ENCODE measurements at regions not wholly inside any gene's neighbourhood (a gene's known extent, or its start where the extent isn't known, plus 50 kb on each side); places are given as distances from the start of the nearest gene placed in this dataset.

GRCh38 chr10:29925771-29926692, 133.4 kb downstream of the JCAD start:
- DNase-seq (ENCODE audit: low read depth in 2 of 2) = no peak

DNA sequence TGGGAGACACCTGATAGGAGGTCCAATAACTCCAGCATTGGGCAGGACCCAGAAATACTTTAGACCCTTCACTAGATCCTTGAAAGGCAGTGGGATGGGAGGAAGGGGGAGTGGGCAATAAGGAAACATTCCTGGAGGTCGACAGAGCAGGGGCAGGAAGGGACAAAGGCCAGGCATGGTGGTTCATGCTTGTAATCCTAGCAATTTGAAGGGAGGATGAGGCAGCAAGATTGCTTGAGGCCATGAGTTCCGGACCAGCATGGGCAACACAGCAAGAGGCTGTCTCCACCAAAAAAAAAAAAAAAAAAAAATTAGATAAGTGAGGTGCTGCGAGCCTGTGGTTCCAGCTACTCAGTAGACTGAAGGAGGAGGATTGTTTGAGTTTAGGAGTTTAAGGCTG, 134.9 kb downstream of the JCAD start:
- no peak for DNase-seq (ENCODE audit: low read depth in 2 of 2)

- no peak for DNase-seq (ENCODE audit: low read depth in 2 of 2)
Measured at GRCh38 chr10:29923416-29923965, 135.9 kb downstream of the JCAD start.

DNA sequence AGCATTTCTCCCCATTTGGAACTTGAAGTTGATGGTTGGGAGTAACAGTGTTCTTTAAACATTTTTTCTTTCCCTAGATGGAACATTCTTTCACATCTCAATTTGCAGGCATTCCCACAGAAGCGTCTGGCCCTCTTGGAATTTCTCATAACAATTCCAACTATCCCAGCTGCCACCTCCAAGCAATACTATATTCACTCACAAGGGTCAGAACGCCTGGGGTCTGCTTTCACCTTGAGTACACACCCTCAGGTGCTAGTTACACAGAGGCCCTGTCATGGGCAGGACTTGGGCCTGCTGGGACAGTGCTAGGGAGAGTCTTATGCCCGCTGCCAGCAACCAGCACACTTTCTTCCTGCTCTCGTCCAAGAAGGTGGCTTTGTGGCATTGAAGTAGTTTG, 136.5 kb downstream of the JCAD start:
- no peak for DNase-seq (ENCODE audit: low read depth in 2 of 2)

- DNase-seq (ENCODE audit: low read depth in 2 of 2) = no peak
Measured at GRCh38 chr10:29922226-29922625, 137.2 kb downstream of the JCAD start.

- no peak for DNase-seq (ENCODE audit: low read depth in 2 of 2)
Measured at GRCh38 chr10:29921071-29921446, 138.3 kb downstream of the JCAD start.

- no peak for DNase-seq (ENCODE audit: low read depth in 2 of 2)
Measured at GRCh38 chr10:29920408-29921070, 138.8 kb downstream of the JCAD start.

GRCh38 chr10:29918623-29919400, 140.6 kb downstream of the JCAD start:
- DNase-seq (ENCODE audit: low read depth in 2 of 2) = no peak

GRCh38 chr10:29917311-29917710, 142.1 kb downstream of the JCAD start:
- DNase-seq (ENCODE audit: low read depth in 2 of 2) = no peak

GRCh38 chr10:29916669-29917068, 142.7 kb downstream of the JCAD start:
- DNase-seq (ENCODE audit: low read depth in 2 of 2) = no peak

GRCh38 chr10:29914986-29915785, 144.2 kb downstream of the JCAD start:
- DNase-seq (ENCODE audit: low read depth in 2 of 2) = no peak

GRCh38 chr10:29908962-29909361, 150.4 kb downstream of the JCAD start:
- DNase-seq (ENCODE audit: low read depth in 2 of 2) = no peak

GRCh38 chr10:29900865-29901264, 158.5 kb downstream of the JCAD start:
- DNase-seq (ENCODE audit: low read depth in 2 of 2) = no peak

DNA sequence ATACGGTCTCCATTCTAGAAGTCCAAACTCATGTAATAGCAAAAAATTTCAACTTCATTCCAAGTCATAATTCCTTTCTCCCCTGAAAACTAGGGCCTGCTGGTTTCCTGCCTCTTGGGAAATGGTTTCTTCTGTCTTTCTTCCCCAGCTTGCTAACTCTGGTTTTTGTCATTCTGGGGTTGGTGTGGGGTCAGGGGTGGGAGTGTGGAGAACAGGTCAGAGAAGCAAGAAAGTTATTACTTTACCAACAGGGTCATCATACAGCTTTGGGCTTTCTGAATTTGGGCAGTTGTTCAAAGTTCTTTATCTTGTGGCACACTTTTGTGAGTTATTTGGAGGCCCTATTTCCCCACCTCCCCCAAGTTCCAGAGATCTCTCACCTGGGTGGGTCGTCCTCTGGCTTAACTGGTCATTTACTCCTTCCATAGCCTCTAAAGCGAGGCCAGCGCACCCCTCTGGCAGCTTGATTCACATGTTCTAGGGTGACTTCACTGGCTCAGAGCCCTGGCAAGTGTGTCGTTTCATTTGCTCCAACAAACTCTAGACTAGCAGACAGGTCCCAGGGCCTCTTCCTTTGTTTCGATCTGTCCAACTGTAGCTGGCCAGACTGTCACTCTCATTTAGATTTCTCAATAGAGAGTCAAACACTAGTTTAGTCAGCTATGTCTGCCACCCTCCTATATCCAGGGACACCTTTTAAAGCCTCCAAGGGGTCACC, 161.2 kb downstream of the JCAD start:
- no peak for DNase-seq (ENCODE audit: low read depth in 2 of 2)

GRCh38 chr10:29897430-29897829, 162.0 kb downstream of the JCAD start:
- DNase-seq (ENCODE audit: low read depth in 2 of 2) = no peak

GRCh38 chr10:29896053-29896452, 163.3 kb downstream of the JCAD start:
- no peak for DNase-seq (ENCODE audit: low read depth in 2 of 2)

DNA sequence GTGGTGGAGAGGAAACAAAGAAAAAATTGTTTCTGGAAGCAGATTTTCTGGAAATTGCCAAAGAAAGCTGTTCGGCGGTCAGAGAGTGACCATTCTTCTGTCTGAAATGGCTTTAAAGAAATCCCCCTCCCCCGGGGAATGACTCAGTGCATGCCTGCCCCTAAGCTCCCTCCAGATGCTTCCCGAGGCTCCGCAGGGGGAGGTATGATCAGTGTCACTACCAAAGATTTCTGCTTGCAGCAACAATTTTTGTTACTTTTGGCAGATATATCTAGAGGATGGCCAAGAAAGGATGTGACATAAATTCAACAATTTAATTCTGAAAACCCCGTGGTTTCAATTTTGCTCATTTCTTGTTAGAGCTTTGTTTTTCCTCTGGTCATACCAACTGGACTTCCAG, 163.9 kb downstream of the JCAD start:
- DNase-seq (ENCODE audit: low read depth in 2 of 2) = no peak

DNA sequence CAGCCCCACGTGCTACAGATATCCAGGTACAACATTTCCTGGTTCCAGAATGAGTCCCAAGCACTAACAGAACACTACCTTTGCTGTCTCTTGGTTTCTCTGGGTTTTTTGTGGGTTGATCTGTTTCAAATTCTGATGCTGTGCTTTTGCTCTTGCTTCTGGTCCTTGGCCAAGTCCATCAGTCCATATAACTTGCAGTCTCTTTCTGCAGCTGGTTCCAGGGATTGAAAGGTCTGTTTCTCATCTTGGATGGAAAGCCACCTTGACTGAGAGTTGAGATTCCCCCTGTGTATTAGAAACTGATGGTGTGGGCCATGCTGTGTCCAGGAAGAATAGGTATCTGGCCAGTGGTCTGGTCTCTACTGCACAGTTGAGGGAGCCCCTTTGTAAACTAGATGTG, 171.1 kb downstream of the JCAD start:
- DNase-seq (ENCODE audit: low read depth in 2 of 2) = no peak

- DNase-seq (ENCODE audit: low read depth in 2 of 2) = no peak
Measured at GRCh38 chr10:29886299-29886698, 173.1 kb downstream of the JCAD start.

- no peak for DNase-seq (ENCODE audit: low read depth in 2 of 2)
Measured at GRCh38 chr10:29883231-29883630, 176.2 kb downstream of the JCAD start.

GRCh38 chr10:29882766-29883165, 176.6 kb downstream of the JCAD start:
- DNase-seq (ENCODE audit: low read depth in 2 of 2) = no peak
